HEK293 (cell line): ENCODE measurements at regions not wholly inside any gene's neighbourhood (a gene's known extent, or its start where the extent isn't known, plus 50 kb on each side); places are given as distances from the start of the nearest gene placed in this dataset.

Source experiments
- CTCF ChIA-PET: fragments of 350-600 bp; formaldehyde crosslinking; extraction: SDS; loops from one replicate; lab custom pipeline; 2021; ENCODE audit warnings: antibody characterized with exemption; lab: Yijun Ruan, JAX
- POLR2A ChIA-PET: fragments of 300-600 bp; formaldehyde crosslinking; extraction: SDS; loops from one replicate; lab custom pipeline; 2020; ENCODE audit warnings: antibody characterized with exemption, inconsistent platforms; lab: Yijun Ruan, JAX
- H3K27ac ChIP-seq: fragments of 200-500 bp; sonication (Bioruptor generic); 2 replicates; pipeline ENCODE4 v1.5.1; 2014; ENCODE audit warnings: low read depth, low read length, control low read depth, inconsistent platforms; ENCODE audit errors: extremely low read depth
- H3K36me3 ChIP-seq, 2 experiments: fragments of 200-500 bp in 1 of 2; sonication (Bioruptor generic) in 1 of 2; 1 replicate in 1 of 2; 2 replicates in 1 of 2; pipeline ENCODE4 v1.5.1; 2014 to 2017; ENCODE audit warnings: inconsistent platforms in 2 of 2, low read length in 2 of 2; ENCODE audit not compliant: control insufficient read depth in 2 of 2, insufficient read depth in 1 of 2
- H3K4me1 ChIP-seq: fragments of 200-500 bp; sonication (Bioruptor generic); 2 replicates; pipeline ENCODE4 v1.5.1; 2014; ENCODE audit warnings: mild to moderate bottlenecking, low read length, inconsistent platforms; ENCODE audit not compliant: control insufficient read depth, insufficient read depth
- H3K4me3 ChIP-seq: 2 replicates; pipeline ENCODE4 v1.5.1; 2011; ENCODE audit warnings: low read depth, mild to moderate bottlenecking, control low read depth, low read length, moderate library complexity
- H3K9me3 ChIP-seq: fragments of 200-500 bp; sonication (Bioruptor generic); 2 replicates; pipeline ENCODE4 v1.5.1; 2014; ENCODE audit warnings: low read depth, low read length, inconsistent platforms; ENCODE audit not compliant: control insufficient read depth, insufficient read depth
- GLI4 ChIP-seq: fragments of 450-650 bp; formaldehyde crosslinking; IDR thresholded peaks from 2 replicates; pipeline ENCODE4 v1.5.1; 2016; ENCODE audit warnings: missing biosample characterization, missing genetic modification characterization
- PATZ1 ChIP-seq: fragments of 450-650 bp; formaldehyde crosslinking; IDR thresholded peaks from 2 replicates; pipeline ENCODE4 v1.5.1; 2016; ENCODE audit warnings: missing biosample characterization, missing genetic modification characterization
- PRDM2 ChIP-seq: fragments of 450-650 bp; formaldehyde crosslinking; IDR thresholded peaks from 2 replicates; pipeline ENCODE4 v1.5.1; 2016; ENCODE audit warnings: missing biosample characterization, missing genetic modification characterization, borderline replicate concordance
- TRIM28 ChIP-seq: IDR thresholded peaks from 2 replicates; pipeline ENCODE4 v1.6.1; 2011; ENCODE audit warnings: low read length, control low read depth, borderline replicate concordance
- ZEB2 ChIP-seq: fragments of 450-650 bp; formaldehyde crosslinking; IDR thresholded peaks from 2 replicates; pipeline ENCODE4 v1.5.1; 2016; ENCODE audit warnings: missing biosample characterization, missing genetic modification characterization
- ZNF132 ChIP-seq: fragments of 450-650 bp; formaldehyde crosslinking; IDR thresholded peaks from 2 replicates; pipeline ENCODE4 v1.5.1; 2017; ENCODE audit warnings: missing biosample characterization, missing genetic modification characterization, borderline replicate concordance
- ZNF155 ChIP-seq: fragments of 450-650 bp; formaldehyde crosslinking; IDR thresholded peaks from 2 replicates; pipeline ENCODE4 v1.5.1; 2016; ENCODE audit warnings: missing biosample characterization, missing genetic modification characterization
- ZNF16 ChIP-seq: fragments of 450-650 bp; formaldehyde crosslinking; IDR thresholded peaks from 2 replicates; pipeline ENCODE4 v1.5.1; 2016; ENCODE audit warnings: low read depth, missing biosample characterization, missing genetic modification characterization
- ZNF202 ChIP-seq: fragments of 450-650 bp; formaldehyde crosslinking; IDR thresholded peaks from 2 replicates; pipeline ENCODE4 v1.5.1; 2016; ENCODE audit warnings: missing biosample characterization, missing genetic modification characterization, borderline replicate concordance
- ZNF214 ChIP-seq: fragments of 450-650 bp; formaldehyde crosslinking; IDR thresholded peaks from 2 replicates; pipeline ENCODE4 v1.5.1; 2017; ENCODE audit warnings: missing biosample characterization, mild to moderate bottlenecking, missing genetic modification characterization, borderline replicate concordance
- ZNF341 ChIP-seq: fragments of 450-650 bp; formaldehyde crosslinking; IDR thresholded peaks from 2 replicates; pipeline ENCODE4; 2016; ENCODE audit warnings: low read depth, missing biosample characterization, missing genetic modification characterization
- ZNF350 ChIP-seq: fragments of 450-650 bp; formaldehyde crosslinking; IDR thresholded peaks from 2 replicates; pipeline ENCODE4 v1.5.0; 2017; ENCODE audit warnings: missing biosample characterization, mild to moderate bottlenecking, missing genetic modification characterization
- ZNF354C ChIP-seq: fragments of 450-650 bp; formaldehyde crosslinking; IDR thresholded peaks from 2 replicates; pipeline ENCODE4 v1.5.1; 2016; ENCODE audit warnings: missing biosample characterization, missing genetic modification characterization, low read depth, borderline replicate concordance
- ZNF366 ChIP-seq: fragments of 450-650 bp; formaldehyde crosslinking; conservative IDR thresholded peaks from 2 replicates; pipeline ENCODE4 v1.5.1; 2016; ENCODE audit warnings: missing biosample characterization, missing genetic modification characterization
- ZNF37A ChIP-seq: fragments of 450-650 bp; IDR thresholded peaks from 2 replicates; pipeline ENCODE4 v1.5.1; 2018; ENCODE audit warnings: missing biosample characterization, missing genetic modification characterization
- ZNF521 ChIP-seq: fragments of 450-650 bp; formaldehyde crosslinking; IDR thresholded peaks from 2 replicates; pipeline ENCODE4 v1.5.1; 2017; ENCODE audit warnings: missing biosample characterization, mild to moderate bottlenecking, missing genetic modification characterization
- ZNF544 ChIP-seq: fragments of 450-650 bp; formaldehyde crosslinking; IDR thresholded peaks from 2 replicates; pipeline ENCODE4 v1.5.0; 2017; ENCODE audit warnings: missing biosample characterization, missing genetic modification characterization
- ZNF548 ChIP-seq: fragments of 450-650 bp; formaldehyde crosslinking; IDR thresholded peaks from 2 replicates; pipeline ENCODE4 v1.5.1; 2016; ENCODE audit warnings: missing biosample characterization, missing genetic modification characterization
- ZNF558 ChIP-seq: fragments of 450-650 bp; formaldehyde crosslinking; IDR thresholded peaks from 2 replicates; pipeline ENCODE4 v1.5.1; 2016; ENCODE audit warnings: missing biosample characterization, missing genetic modification characterization
- ZNF560 ChIP-seq: fragments of 450-650 bp; formaldehyde crosslinking; IDR thresholded peaks from 2 replicates; pipeline ENCODE4 v1.5.1; 2017; ENCODE audit warnings: missing biosample characterization, missing genetic modification characterization, borderline replicate concordance
- ZNF624 ChIP-seq: fragments of 450-650 bp; formaldehyde crosslinking; IDR thresholded peaks from 2 replicates; pipeline ENCODE4 v1.5.1; 2017; ENCODE audit warnings: missing biosample characterization, missing genetic modification characterization

DNA sequence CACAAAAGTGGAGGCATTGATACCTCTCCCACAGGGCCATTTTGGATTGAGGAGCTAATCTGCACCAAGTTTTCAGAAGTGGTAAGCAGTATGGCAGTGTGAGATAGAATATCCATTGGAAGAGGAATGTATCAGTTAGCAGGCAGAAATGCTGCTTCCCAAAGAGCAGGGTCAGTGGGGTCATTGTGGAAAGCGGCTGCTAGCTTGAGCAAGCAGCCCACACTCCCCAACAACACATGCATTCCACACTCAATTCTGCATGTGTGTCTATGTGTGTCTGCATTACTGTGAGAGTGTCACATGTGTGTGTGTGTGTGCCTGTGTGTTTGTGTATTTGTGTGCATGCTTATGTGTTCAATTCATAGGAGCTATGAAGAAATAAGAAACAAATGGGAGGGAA lies 190.9 kb upstream of the FOXA2 start:
- Histone ChIP-seq H3K27ac (no peak overlapping the region), H3K36me3 (no peaks in the 10 kb centered on the region), H3K4me1 (no peaks in the 10 kb centered on the region)
- TF ChIP-seq ZNF350 (tag by site-specific recombination), result no peak
- TF ChIP-seq ZNF624 (tag by site-specific recombination), result no peak
- no peak for TF ChIP-seq GLI4 (tag by site-specific recombination)
- no peak for TF ChIP-seq ZNF155 (tag by site-specific recombination)
- no peak for TF ChIP-seq ZNF548 (tag by site-specific recombination)
- TF ChIP-seq ZNF354C, result no peak
- TF ChIP-seq ZNF132 (tag by site-specific recombination), result no peak
- no peak for TF ChIP-seq TRIM28
- no peak for TF ChIP-seq ZNF16 (tag by site-specific recombination)
- TF ChIP-seq, all 188 proteins: peak for 0
- ChIA-PET CTCF (no interaction called here), POLR2A (no interaction called here)
- H3K9me3 ChIP-seq, result no peaks in the 10 kb centered on the region
- no peak overlapping the region for H3K4me3 ChIP-seq

GRCh38 chr20:22775671-22776139 lies 191.3 kb upstream of the FOXA2 start:
- H3K4me1 ChIP-seq, result no peaks in the 10 kb centered on the region

DNA sequence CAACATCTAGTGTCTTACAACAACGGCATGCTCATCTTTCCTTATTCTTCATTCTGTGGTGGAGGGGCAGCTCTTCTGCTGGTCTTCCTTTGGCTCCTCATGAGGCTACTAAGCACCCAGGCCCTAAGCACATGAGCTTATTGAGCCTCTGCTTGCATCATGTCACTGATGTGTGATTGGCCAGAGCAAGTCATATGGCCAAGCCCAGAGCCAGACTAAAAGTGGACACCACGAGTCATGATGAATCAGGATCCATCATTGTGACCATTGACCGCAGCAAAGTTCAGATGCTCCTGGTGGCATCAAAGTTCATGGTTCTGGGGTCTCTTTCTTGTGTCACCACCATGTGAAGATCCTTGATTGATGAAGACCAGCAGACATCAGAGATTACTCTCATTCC lies 192.0 kb upstream of the FOXA2 start:
- TF ChIP-seq ZNF560 (tag by site-specific recombination) (no peak), PATZ1 (tag by site-specific recombination) (no peak), ZNF366 (tag by site-specific recombination) (no peak), ZEB2 (no peak), ZNF214 (tag by site-specific recombination) (no peak), PRDM2 (tag by site-specific recombination) (no peak), ZNF202 (no peak), ZNF544 (tag by site-specific recombination) (no peak), ZNF341 (tag by site-specific recombination) (no peak), ZNF521 (no peak), ZNF558 (no peak)
- H3K4me3 ChIP-seq, result no peak overlapping the region
- H3K9me3 ChIP-seq, result no peaks in the 10 kb centered on the region
- no peaks in the 10 kb centered on the region for H3K4me1 ChIP-seq
- ChIA-PET CTCF (no interaction called here), POLR2A (no interaction called here)
- no peaks in the 10 kb centered on the region for H3K36me3 ChIP-seq
- H3K27ac ChIP-seq, result no peak overlapping the region

More at GRCh38 chr20:22775671-22776139, 191.3 kb upstream of the FOXA2 start:
- no peaks in the 10 kb centered on the region for H3K36me3 ChIP-seq
- H3K4me3 ChIP-seq, result no peak overlapping the region
- H3K9me3 ChIP-seq, result no peaks in the 10 kb centered on the region
- H3K27ac ChIP-seq, result no peak overlapping the region
- POLR2A ChIA-PET, result no interaction called here
- no peak for TF ChIP-seq ZNF548 (tag by site-specific recombination)
- no peak for TF ChIP-seq ZNF37A (tag by site-specific recombination)
- CTCF ChIA-PET, result no interaction called here
